Uterus (tissue), 2 donors: ENCODE measurements at regions not wholly inside any gene's neighbourhood (a gene's known extent, or its start where the extent isn't known, plus 50 kb on each side); places are given as distances from the start of the nearest gene placed in this dataset.

Experiments used
- POLR2A ChIP-seq, 2 donors: fragments of 450-650 bp; IDR thresholded peaks; one replicate each; pipeline ENCODE4 v1.6.1; 2016; ENCODE audit warnings: antibody characterized with exemption in 2 of 2, mild to moderate bottlenecking in 1 of 2, moderate library complexity in 1 of 2
- TF ChIP-seq, protein P1 (sequence below), 4 experiments: fragments of 200-600 bp in 2 of 4; fragments of 450-650 bp in 2 of 4; sonication (generic) in 2 of 4; IDR thresholded peaks; one replicate each; pipeline ENCODE4 v1.5.1; 2016 to 2019; ENCODE audit warnings: antibody characterized with exemption in 4 of 4, mild to moderate bottlenecking in 2 of 4, moderate library complexity in 1 of 4

- TF ChIP-seq, protein P1, sequence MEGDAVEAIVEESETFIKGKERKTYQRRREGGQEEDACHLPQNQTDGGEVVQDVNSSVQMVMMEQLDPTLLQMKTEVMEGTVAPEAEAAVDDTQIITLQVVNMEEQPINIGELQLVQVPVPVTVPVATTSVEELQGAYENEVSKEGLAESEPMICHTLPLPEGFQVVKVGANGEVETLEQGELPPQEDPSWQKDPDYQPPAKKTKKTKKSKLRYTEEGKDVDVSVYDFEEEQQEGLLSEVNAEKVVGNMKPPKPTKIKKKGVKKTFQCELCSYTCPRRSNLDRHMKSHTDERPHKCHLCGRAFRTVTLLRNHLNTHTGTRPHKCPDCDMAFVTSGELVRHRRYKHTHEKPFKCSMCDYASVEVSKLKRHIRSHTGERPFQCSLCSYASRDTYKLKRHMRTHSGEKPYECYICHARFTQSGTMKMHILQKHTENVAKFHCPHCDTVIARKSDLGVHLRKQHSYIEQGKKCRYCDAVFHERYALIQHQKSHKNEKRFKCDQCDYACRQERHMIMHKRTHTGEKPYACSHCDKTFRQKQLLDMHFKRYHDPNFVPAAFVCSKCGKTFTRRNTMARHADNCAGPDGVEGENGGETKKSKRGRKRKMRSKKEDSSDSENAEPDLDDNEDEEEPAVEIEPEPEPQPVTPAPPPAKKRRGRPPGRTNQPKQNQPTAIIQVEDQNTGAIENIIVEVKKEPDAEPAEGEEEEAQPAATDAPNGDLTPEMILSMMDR (IDR thresholded peaks at IDR 0.05): no peak
- no peak for TF ChIP-seq POLR2A (IDR thresholded peaks at IDR 0.05)
Observed at GRCh38 chr14:21749306-21749868, 75.8 kb upstream of the OR4E1 start.
